Amniotic epithelial cell (primary cell): ENCODE measurements at regions not wholly inside any gene's neighbourhood (a gene's known extent, or its start where the extent isn't known, plus 50 kb on each side); places are given as distances from the start of the nearest gene placed in this dataset.

Source experiments
- DNase-seq: peaks from one replicate; pipeline ENCODE4 v3.0.0-alpha.2; 2010; ENCODE audit warnings: low read depth

DNA sequence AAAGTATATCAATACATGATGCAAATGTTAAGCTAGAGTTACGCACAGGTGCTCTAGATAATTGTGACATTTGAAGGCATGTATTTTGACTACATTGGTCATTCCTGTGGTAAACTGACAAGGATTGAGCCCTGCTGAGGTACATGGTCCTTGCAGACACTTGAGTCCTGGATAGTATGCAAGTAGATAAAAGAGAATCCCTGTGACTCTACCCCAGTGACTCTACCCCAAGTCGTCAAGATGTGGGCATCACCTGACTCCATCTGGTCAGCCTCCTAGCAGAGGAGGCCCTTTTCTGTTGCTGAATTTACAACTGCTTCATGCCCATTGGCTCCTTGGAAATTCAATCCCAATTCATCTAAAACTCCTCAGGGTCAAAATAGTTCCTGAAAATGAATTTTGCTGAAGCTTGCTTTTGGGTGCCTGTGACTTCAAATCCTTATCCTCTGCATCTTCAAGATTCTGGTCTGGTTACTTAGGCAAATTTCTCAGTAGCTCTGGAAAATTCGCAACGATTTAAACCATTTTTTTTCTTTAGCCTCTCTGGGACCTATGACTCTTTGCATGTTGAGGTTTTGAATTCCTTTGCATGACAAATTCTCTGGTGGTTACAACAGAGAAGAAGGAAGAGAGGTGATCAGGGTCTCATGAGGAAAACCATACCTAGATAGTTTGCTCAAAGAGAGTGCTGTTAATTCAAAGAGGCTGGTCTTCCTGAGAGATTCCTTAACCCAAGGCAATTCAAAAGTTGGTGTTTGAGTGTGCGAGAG, 422.1 kb downstream of the FGF9 start:
- DNase-seq, result no peak

DNA sequence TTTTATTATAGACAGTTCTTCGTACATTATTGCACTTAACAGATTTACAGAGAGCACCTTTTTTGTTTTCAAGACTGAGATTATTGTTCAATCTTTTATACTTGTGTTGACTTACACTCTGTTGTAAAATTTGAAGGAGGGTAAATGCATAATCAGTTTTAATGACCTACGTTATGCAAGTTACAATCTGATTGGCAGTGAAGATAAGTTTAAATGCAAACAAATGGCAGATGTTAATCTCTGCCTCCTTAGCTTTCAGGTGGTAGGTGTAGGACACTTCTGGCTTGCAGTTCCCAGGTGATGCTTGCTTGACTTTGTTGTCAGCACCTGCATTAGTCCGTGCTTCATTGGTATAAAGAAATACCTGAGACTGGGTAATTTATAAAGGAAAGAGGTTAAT, 424.9 kb downstream of the FGF9 start:
- DNase-seq, result no peak

DNA sequence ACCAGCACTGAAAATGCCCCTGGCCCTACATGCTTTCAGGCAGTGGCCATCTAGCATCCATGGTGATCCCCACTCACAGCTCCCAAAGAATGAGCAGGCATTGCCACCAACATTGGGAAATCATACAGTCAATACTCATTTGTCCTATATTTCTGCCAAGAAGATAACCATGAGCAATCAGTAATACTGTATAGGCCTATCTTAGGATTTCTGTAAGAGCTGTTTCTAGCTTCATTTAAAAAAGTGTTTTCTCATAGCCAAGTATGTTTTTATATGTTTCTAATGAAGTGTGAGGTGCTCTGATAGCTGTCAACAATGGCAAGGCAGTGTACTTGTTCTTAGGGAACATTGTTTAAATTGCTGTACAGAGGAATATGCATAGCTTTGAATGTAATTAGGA, 428.7 kb downstream of the FGF9 start:
- no peak for DNase-seq

DNA sequence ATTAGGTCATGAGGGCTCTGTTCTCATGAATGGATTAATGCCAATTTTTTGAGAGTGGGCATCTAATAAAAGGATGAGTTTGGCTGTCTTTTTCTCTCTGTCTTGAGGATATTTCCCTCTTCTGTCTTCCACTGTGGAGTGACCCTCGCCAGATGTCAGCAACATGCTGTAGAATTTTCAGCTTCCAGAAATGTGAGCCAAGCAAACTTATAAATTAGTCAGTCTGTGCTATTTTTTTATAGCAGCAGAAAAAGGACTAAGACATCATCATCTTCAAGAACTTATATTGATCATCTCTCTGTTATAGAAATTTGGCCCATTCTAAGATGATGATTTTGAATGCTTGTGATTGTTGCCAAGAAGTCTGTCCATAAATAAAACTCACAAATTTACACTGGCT, 431.4 kb downstream of the FGF9 start:
- no peak for DNase-seq

DNA sequence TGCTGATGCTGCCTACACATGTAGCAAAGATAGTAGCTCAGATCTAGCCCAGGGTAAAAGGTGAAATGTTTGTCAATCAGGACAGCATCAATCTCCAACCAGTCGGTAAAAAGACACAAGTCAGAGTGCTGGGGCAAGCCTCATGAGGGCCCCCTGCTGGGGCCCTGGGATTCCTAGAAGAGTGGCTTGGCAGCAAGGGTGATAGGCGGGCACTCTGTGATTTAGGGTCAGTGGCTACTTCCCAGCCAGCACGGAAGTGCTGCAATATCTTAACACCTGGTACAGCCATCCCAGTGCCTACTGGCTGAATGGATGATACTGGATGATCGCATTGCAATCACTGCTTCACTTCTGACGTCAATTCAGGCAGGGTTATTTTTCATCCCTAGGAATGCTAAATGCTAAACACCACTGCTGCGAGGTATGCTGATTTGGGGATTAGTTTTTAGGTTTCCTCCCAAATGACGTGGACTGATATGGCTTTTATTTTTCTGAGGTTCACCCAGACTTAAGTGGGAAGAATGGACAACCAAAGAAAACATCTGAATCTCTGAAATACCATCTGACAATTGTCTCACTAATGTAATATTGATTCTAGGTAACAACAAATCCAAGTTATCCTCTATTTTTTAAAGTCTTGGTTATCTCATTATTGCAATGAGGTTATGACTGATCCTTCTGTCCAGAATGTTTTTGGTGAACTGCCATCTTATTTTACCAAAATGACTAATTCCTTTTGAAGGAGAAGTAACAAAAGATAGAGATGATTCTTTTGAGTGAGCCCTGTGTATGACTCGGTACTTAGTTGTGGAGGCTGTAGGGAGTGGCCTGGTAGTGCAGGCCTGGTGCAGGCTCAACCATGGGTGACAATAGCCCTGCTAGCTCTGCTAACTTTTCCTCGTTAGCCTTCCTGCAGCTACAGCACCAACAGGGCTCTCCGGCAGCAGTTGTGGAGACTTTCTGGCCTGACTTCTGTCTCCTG, 432.5 kb downstream of the FGF9 start:
- no peak for DNase-seq

DNA sequence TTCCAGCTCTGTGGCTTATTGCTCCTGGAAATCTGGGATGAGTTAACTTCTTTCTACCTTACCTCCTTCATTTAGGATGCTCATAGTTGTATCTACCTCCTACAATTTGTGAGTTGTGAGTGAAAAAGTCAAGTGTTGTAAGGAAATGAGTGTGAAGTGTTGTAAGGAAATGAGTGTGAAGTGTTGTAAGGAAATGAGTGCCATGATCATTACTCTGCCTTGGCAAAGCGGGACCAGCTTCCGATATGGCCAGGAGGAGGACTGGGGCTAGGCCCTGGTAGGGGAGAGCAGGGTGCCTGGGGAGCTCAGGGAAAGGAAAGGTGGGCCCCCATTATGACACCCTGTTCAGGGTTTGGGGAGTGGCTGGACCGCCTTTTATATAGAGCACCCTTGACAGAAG, 435.2 kb downstream of the FGF9 start:
- no peak for DNase-seq

DNA sequence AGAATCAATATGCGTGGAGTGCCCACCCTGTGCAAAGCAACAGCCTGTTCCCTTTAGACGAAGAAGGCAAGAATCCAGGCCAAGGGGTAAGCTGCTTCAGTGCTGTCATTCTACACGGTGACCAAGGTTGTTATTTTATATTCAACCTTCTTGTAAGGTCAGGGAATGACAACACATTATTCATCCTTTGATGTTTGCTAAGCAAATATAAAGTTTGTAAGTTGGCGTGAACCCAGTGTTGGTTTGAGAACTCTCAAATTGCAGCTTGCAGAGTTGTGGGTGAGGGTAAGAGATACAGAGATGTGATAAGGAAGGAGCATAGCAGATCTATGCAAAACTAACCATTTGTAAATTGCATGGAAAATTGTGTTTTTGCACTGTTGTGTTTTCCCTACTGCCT, 436.7 kb downstream of the FGF9 start:
- no peak for DNase-seq

DNA sequence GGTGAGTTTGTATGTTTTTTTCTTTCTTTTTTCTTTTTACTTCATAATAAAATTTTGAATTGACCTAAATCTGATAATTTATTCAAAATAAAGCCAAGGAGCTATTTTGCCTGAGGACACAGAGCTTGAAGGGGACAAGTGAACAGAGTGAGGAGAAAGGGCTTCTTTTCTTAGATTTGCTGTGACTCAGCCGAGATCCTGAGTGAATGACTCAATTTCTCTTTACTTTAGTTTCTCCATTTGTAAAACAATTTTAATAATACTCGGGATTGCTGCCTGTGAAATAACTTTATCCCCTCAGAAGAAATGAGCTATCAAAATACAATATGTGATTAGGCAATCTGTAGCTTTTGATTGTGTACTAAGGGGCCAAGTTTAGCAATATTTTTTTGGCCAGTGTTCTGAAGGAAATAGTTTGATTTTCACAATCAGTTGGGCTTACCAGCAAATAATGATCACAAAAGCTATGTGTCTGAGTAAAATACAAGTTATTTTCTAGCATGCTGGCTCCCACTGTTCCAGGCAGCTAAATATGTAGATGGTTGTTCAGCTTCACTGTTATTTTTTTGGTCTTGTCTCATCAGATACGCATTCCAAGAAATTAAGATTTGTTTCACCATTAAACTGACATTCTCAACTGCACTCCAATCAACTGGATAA, 437.5 kb downstream of the FGF9 start:
- DNase-seq, result no peak

DNA sequence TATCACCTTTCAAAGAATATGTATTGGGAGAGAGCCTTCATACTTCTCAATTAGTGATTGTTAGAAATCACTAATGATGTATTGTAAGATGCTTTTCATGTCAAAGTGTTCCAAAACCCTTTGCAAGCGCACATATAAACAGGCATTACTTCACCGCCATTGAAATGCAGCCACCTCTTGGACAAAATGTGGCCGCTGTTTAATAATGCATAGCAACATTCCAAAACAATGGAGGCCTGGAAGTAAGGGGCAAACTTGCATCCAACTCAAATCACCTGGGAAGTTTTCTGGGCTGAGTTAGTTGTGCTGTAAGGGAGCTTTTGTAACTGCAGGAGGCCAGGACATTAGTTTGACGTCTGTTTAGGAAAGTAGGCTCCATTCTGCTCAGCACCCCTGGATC, 438.1 kb downstream of the FGF9 start:
- no peak for DNase-seq

DNA sequence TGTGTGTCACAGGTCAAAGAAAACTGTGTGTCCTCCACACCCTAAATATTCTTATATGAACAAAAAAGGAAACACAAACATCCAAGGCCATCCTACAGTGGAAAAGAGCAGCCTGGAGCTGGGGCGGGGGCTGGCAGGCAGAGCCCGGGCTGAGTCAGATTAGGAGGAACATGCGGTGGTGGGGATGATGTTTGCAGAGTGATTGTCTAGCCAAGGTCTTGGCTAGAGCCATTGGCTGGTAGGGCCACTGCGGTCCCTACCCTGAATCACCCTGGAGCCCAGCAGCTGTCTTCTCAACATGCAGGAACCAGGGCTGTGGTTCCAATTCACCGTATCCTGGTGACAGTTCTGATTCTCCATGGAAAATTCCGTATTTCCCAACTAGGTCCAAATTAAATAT, 439.5 kb downstream of the FGF9 start:
- DNase-seq, result no peak

DNA sequence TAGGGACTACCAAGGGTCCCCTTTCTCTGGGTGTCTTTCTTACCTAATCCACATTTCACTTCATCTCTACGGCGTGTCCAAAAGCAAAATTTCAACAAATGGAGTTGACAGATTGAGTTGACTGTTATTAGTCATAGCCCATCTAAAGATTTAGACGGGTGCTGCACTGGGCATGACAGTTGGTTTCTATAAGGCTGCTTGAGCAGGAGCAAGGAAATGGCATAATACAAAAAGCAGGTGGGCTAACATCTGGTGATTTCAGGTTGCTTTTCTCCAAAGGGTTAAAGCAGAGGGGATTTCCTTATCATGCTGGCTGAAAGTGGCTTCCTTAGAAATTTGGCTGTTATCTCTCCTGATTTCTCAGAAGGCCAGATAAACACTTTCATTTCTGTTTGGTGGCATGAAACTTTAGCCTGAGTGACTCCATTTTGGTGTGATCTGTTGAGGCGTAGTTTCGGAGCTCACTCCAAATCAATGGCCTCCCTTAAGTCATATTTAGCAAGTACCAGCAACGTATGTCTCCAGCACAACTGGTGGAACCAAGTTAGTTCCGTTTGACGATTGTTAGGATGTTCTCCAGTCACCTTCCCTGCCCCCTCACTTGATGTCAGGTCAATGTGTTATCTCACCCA, 440.4 kb downstream of the FGF9 start:
- no peak for DNase-seq

DNA sequence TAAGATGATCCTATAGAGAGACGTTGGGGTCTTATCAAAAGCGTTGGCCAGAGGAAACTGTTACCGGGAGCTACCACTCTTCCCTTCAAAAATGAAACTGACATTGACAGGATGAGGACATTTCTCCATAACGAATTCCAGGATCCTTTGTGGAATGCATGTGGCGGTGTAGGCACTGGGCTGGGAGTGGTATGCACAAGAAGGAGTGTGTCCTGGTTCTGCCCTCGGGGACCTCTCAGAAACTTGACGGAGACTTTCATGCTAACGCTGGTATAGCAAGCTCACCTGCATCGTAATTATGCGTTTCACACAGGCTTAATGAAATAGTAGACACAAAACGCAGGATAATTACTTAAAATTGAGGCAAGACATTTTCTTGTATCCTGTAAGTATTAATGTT, 441.1 kb downstream of the FGF9 start:
- no peak for DNase-seq

DNA sequence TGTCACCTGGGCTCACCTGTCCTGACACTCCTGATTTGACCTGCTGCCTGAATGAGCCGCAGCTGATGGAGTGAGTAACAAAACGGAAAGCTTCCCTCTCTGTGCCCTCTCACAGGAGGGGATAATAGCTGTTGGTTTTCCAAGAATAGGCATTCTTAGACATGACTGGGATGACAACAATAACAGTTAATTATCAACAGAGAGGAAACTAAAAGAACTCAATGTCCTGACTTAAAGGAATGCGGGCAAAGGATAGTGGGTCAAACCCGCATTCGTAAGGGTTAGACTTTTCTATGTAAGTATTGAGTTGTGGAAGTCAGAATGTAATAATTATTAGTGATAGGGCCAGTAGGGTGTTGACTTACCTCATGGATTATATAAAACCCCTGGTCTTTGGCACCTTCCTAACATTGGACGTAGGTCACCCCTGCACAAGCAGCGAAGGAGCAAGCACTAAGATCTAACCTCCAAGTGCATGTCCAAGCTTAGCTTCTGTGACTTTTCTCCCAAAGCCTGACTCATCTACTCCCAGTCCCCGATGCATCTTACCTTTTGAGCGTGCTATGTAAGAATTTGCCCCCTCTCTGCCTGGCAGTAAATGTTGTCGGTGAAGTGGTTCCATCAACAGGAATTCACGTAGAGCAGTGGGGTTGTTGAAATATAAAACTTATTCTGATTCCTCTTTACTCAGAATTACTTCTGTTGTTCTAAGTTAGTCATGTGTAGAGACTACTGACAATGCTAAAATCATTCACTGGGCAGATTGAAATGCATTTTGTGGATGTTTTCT, 442.3 kb downstream of the FGF9 start:
- DNase-seq, result no peak

DNA sequence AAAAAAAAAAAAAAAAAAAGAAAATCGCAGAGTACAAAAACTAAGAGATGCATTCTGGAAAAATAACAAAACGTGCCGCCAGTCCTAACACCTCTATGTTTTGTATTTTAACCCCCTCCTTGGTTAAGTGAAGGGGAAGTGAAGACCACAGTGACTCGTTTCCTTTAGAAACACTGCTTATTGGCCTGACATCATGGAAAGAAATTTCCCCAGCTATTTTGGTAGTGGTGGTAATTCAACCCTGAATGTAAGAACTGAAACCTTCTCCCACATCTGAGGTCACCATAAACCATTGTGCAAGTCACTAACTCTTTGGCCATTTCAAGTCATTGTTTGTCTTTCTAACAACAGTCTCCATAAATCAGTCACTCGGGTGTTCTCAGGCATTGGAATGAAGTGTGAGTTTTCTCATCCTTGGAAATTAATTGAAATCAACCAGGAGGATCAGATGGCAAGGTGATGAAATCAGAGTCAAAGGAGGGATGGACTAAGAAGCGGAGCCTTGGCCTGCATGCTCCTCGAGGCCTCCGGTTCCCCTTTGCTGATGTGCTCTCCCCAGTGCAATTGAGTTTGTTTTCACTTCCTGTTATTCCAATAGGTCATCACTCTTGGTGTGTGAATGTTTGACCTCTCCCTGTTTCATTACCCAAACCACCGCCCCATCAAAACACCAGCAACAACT, 443.9 kb downstream of the FGF9 start:
- no peak for DNase-seq

DNA sequence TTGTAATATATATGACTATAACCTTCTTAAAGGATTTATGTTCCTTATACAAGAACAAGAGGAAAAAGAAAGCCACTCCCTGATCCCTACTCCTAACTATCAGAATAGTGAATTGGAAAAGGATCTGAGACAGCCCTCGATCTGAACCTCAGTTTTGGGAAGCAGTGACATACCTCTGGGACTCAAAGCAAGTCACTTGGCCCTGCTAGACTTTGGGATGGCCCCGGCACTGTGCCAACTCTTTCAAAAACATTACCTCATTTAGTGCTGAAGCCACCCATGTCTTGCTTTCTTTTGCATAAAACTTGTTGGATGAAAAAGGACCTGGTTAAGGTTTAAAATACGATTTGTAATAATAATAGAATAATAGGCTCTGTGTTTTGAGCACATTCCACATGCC, 447.3 kb downstream of the FGF9 start:
- no peak for DNase-seq

DNA sequence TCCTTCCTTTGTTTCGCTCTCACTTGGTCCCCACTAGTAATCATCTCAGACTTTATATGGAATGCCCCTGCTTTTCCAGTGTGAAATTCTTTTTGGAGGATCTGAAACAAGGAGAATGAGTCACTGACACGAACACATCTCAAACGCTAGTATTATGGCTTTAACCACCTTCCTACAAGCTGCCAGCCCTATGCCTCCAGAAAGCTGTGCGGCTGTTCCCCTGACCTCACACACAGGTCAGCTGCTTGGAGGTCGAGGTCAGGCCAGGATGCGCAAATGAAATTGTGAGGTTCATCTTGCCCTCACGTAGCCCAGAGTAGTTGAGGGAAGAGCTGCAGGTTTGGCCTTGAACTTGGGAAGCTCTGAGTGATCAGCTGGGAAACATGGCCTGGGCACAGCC, 449.8 kb downstream of the FGF9 start:
- no peak for DNase-seq

DNA sequence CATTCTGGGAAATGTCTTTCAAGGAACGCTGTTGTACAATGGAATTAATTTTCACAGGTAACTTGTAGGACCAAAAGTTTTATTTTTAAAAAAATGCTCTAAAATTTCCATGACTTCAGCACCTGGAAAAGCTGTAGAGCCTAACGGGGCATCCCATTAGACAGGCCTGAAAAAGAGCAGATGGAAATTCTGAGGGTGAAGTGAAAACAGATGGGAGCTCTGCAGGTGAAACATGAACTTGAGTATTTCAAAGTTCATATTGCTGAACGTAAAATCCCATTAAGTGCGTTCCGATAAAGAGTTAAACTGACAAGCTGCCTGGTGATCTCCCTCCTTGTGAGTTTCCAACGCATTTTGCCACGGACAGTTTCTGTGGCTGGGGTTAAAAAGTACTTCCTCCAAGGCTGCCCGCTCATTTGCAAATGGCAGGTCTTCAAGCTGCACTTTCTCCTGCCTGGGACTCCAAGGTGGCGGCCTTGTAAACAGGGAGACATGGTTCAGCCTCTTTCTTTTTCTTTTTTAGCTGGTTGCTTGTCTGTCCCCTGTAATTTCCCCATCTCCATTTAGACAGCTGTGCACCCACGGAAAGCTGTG, 450.4 kb downstream of the FGF9 start:
- no peak for DNase-seq

DNA sequence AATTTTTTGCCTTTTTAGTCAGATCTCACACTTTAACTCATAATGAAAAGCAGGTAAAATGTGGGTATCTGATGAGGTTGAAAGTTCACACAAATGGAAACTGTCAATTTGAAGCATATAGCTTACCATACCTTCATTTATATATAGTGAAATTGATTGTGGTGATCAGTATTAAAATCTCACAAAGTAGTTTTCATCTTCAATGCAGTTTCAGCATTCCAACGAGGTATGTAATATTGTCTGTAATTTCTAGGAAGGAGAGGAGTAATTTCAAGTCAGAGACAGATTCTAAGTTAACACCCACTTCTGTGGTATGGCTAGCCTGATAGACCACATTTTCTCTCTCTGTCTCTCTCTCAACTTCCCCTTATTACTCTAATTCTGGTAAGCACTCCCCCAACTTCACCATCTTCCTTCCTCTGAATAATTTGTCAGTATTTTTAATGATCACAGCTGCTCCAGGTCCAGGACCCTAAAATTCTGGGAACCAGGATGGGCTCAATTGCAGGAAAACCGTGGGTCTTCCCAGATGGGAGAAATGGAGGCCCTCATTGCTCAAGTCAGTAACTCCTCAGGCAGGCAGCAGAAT, 455.7 kb downstream of the FGF9 start:
- DNase-seq, result no peak

DNA sequence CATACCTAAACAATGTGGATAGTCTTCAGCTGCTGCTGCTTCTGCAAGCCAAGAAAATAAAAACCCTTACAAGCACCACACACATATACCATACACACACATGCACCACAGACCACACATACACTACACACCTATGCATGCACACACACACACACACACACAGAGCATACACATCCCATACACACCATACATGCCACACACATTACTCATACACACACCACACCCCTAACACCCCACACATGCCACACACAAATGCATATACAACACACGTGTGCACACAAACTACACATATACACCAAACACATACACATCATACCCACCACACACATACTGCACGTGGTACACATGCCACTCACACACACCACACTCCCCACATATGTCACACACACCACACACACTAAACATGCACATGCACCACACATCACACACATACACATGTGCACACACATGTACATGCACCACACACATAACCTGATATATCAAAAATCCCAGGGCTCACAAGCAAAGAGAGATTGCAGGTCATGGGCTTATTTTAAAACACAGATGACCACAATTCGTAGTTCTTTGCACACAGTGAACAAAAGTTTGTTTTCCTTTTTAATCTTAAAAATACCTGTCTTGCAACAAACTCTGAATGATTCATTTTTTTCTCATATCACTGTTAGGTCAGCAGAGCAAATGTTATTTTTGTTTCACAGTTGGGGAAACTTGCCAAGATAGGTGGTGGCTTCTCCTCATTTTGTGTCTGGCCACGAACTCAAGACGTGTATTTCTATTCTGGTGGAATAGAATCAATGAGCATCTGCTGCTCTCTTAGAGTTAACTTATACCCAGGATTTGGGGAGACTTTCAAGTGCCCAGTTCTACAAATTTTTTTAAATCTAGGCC, 456.6 kb downstream of the FGF9 start:
- no peak for DNase-seq
